Astrocyte (in vitro differentiated cells and primary cell): ENCODE measurements at regions not wholly inside any gene's neighbourhood (a gene's known extent, or its start where the extent isn't known, plus 50 kb on each side); places are given as distances from the start of the nearest gene placed in this dataset.

Experiments used
- DNase-seq: peaks from one replicate; pipeline ENCODE4 v3.0.0-alpha.2; 2010; ENCODE audit warnings: low read depth
- FAIRE-seq: peaks from 2 replicates; lab custom pipeline; 2011; peaks lifted over from hg19 to GRCh38; lab: Jason Lieb, UNC
- H2AFZ ChIP-seq: 2 replicates; pipeline ENCODE4 v1.6.0; 2012; ENCODE audit warnings: low read depth, low read length, inconsistent platforms
- H3K27ac ChIP-seq: 2 replicates; pipeline ENCODE4 v1.5.1; 2011; ENCODE audit warnings: low read depth, low read length, inconsistent platforms
- H3K27me3 ChIP-seq: 2 replicates; pipeline ENCODE4 v1.6.0; 2011; ENCODE audit warnings: low read length, inconsistent platforms; ENCODE audit not compliant: insufficient read depth
- H3K36me3 ChIP-seq: 2 replicates; pipeline ENCODE4 v1.5.1; 2011; ENCODE audit warnings: low read length, inconsistent platforms; ENCODE audit not compliant: insufficient read depth
- H3K4me1 ChIP-seq: 2 replicates; pipeline ENCODE4 v1.5.1; 2011; ENCODE audit warnings: low read length, inconsistent platforms; ENCODE audit not compliant: insufficient read depth
- H3K4me2 ChIP-seq: 2 replicates; pipeline ENCODE4 v1.6.0; 2012; ENCODE audit warnings: low read length, inconsistent platforms
- H3K4me3 ChIP-seq: 2 replicates; pipeline ENCODE4 v1.5.1; 2011; ENCODE audit warnings: low read depth, mild to moderate bottlenecking, low read length, inconsistent platforms; ENCODE audit not compliant: insufficient read depth
- H3K79me2 ChIP-seq: 2 replicates; pipeline ENCODE4 v1.6.0; 2012; ENCODE audit warnings: mild to moderate bottlenecking, low read length, inconsistent platforms; ENCODE audit not compliant: insufficient read depth
- H3K9ac ChIP-seq: 2 replicates; pipeline ENCODE4 v1.6.0; 2012; ENCODE audit warnings: mild to moderate bottlenecking, low read length, inconsistent platforms
- H3K9me3 ChIP-seq: 2 replicates; pipeline ENCODE4 v1.5.1; 2012; ENCODE audit warnings: low read depth, mild to moderate bottlenecking, low read length, inconsistent platforms; ENCODE audit not compliant: insufficient read depth
- H4K20me1 ChIP-seq: 2 replicates; pipeline ENCODE4 v1.6.0; 2012; ENCODE audit warnings: low read length, inconsistent platforms; ENCODE audit not compliant: insufficient read depth
- H3K27ac Mint-ChIP-seq: one replicate; pipeline ENCODE4 v1.8.0; 2021; ENCODE audit warnings: mild to moderate bottlenecking, mixed read lengths; ENCODE audit not compliant: unreplicated experiment
- H3K27me3 Mint-ChIP-seq: one replicate; pipeline ENCODE4 v1.8.0; 2021; ENCODE audit warnings: low read depth, mixed read lengths; ENCODE audit not compliant: unreplicated experiment
- H3K36me3 Mint-ChIP-seq: one replicate; pipeline ENCODE4 v1.8.0; 2021; ENCODE audit warnings: low read depth, mixed read lengths; ENCODE audit not compliant: unreplicated experiment
- H3K4me1 Mint-ChIP-seq: one replicate; pipeline ENCODE4 v1.8.0; 2021; ENCODE audit warnings: low read depth, mixed read lengths; ENCODE audit not compliant: unreplicated experiment
- H3K4me3 Mint-ChIP-seq: one replicate; pipeline ENCODE4 v1.8.0; 2021; ENCODE audit warnings: mild to moderate bottlenecking, moderate library complexity, mixed read lengths; ENCODE audit not compliant: unreplicated experiment
- H3K9me3 Mint-ChIP-seq: one replicate; pipeline ENCODE4 v1.8.0; 2021; ENCODE audit warnings: mild to moderate bottlenecking, mixed read lengths; ENCODE audit not compliant: unreplicated experiment
- EZH2 ChIP-seq: IDR thresholded peaks from 2 replicates; pipeline ENCODE4 v1.6.1; 2012; ENCODE audit warnings: mild to moderate bottlenecking, low read length, inconsistent platforms; ENCODE audit not compliant: insufficient read depth
- TF ChIP-seq, protein P1 (sequence below): IDR thresholded peaks from 2 replicates; pipeline ENCODE4 v1.5.1; 2011; ENCODE audit warnings: low read depth, mild to moderate bottlenecking, inconsistent platforms, low read length, moderate library complexity; ENCODE audit not compliant: insufficient read depth

DNA sequence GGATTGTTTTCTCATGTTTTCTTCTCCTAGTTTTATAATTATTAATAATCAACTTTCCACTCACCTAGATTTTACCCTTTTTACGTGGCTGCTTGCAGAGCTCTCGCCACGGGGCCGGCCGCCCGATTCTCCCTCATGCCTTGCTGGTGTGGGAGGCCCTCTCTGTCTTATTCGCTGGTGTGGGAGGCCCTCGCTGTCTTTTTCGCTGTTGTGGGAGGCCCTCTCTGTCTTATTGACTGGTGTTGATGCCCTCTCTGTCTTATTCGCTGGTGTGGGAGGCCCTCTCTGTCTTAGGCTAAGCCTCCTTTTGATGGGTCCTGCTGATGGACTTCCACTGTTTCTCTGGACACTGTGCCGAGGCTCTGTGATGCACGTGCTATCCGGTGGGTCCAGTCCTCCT, 161.3 kb upstream of the IRX2 start:
- H3K9me3 Mint-ChIP-seq = no peaks in the 10 kb centered on the region
- Histone ChIP-seq H4K20me1 (no peaks in the 10 kb centered on the region), H3K4me2 (no peak overlapping the region), H3K4me1 (no peaks in the 10 kb centered on the region), H3K79me2 (no peaks in the 10 kb centered on the region), H3K9ac (no peak overlapping the region), H3K27ac (no peak overlapping the region), H3K9me3 (peaks cover 2% of the 10 kb centered on the region), H2AFZ (no peak overlapping the region), H3K27me3 (no peaks in the 10 kb centered on the region), H3K4me3 (no peak overlapping the region), H3K36me3 (no peaks in the 10 kb centered on the region)
- H3K4me1 Mint-ChIP-seq = no peaks in the 10 kb centered on the region
- no peak overlapping the region for H3K4me3 Mint-ChIP-seq
- no peaks in the 10 kb centered on the region for H3K36me3 Mint-ChIP-seq
- no peak overlapping the region for H3K27ac Mint-ChIP-seq
- H3K27me3 Mint-ChIP-seq = peaks cover 22% of the 10 kb centered on the region
- no peak for TF ChIP-seq EZH2
- TF ChIP-seq, protein P1, sequence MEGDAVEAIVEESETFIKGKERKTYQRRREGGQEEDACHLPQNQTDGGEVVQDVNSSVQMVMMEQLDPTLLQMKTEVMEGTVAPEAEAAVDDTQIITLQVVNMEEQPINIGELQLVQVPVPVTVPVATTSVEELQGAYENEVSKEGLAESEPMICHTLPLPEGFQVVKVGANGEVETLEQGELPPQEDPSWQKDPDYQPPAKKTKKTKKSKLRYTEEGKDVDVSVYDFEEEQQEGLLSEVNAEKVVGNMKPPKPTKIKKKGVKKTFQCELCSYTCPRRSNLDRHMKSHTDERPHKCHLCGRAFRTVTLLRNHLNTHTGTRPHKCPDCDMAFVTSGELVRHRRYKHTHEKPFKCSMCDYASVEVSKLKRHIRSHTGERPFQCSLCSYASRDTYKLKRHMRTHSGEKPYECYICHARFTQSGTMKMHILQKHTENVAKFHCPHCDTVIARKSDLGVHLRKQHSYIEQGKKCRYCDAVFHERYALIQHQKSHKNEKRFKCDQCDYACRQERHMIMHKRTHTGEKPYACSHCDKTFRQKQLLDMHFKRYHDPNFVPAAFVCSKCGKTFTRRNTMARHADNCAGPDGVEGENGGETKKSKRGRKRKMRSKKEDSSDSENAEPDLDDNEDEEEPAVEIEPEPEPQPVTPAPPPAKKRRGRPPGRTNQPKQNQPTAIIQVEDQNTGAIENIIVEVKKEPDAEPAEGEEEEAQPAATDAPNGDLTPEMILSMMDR = no peak
- DNase-seq = no peak
- no peak for FAIRE-seq

DNA sequence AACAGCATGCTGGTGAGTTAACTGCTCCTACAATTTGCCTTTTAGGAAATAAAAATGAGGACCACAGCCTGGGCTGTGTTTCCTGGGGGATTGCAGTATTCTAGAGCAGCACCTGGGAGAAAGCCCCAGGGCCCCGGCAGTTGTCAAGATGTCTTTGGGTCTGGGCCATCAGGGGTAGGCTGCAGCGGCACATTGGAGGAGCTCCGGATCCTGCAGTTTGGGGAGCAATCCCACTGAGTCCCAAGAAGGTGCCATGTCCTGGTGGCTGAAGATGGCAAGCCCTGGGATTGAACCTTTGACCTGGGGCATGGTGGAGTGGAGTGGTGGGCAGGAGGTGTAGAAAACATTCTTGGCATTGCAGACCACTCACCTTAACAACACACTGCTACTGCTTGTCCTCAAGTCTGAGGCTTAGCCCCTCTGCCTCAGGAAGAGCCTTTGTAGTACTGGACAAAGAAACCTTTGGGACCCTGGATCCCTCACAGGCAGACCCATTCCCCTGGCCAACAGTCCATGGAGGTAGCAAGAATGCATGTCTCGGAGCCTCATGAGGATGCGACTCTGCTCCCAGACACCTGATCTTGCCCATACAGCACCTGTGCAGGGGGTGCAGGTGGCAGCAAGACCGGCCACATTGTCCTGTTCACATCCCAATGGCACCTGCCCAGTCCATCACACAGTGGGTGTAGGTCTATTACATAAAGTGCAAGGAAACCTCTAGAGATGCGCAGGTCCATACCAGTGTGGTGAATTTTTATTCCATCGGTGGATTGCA, 159.1 kb upstream of the IRX2 start:
- Histone ChIP-seq H3K4me2 (no peak overlapping the region), H3K36me3 (no peaks in the 10 kb centered on the region), H2AFZ (no peak overlapping the region), H3K79me2 (no peaks in the 10 kb centered on the region), H3K4me1 (no peaks in the 10 kb centered on the region), H3K9ac (no peak overlapping the region), H3K27me3 (no peaks in the 10 kb centered on the region), H4K20me1 (no peaks in the 10 kb centered on the region), H3K27ac (no peak overlapping the region), H3K9me3 (peaks cover 2% of the 10 kb centered on the region), H3K4me3 (no peak overlapping the region)
- no peak for FAIRE-seq
- Mint-ChIP-seq H3K9me3 (no peaks in the 10 kb centered on the region), H3K4me1 (peaks cover 3% of the 10 kb centered on the region), H3K4me3 (no peak overlapping the region), H3K36me3 (no peaks in the 10 kb centered on the region), H3K27me3 (peaks cover 27% of the 10 kb centered on the region), H3K27ac (no peak overlapping the region)
- no peak for DNase-seq
- TF ChIP-seq, protein P1 = no peak
- no peak for TF ChIP-seq EZH2

DNA sequence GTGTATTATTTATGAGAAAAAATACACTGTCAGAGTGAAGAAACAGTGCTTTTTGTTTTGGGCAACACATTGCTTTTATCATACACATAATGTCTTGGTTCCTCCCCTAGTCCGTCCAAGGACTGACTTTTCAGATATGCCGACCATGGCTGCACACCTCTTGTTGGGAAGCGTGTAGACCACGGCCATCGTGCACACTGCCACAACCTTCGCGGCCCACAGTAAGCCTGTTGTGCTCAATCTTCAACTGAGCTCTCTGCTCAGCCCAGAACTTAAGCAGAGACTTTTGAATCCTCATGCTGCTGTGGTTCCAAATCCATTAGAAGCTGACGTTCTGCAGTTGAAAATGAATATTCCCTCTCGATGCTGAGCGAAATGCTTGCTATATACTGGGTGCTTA, 157.6 kb upstream of the IRX2 start:
- no peak overlapping the region for H2AFZ ChIP-seq
- DNase-seq (no peak), FAIRE-seq (no peak)
- H3K4me1 Mint-ChIP-seq = peaks cover 3% of the 10 kb centered on the region
- TF ChIP-seq, protein P1 = no peak
- TF ChIP-seq EZH2 = no peak
- H3K4me2 ChIP-seq = no peak overlapping the region
- H3K4me3 Mint-ChIP-seq = no peak overlapping the region
- no peaks in the 10 kb centered on the region for H3K9me3 Mint-ChIP-seq
- H3K4me3 ChIP-seq = no peak overlapping the region
- no peak overlapping the region for H3K9ac ChIP-seq
- H3K9me3 ChIP-seq = peaks cover 2% of the 10 kb centered on the region
- H3K36me3 ChIP-seq = no peaks in the 10 kb centered on the region
- H3K36me3 Mint-ChIP-seq = no peaks in the 10 kb centered on the region
- no peaks in the 10 kb centered on the region for H3K4me1 ChIP-seq
- H3K27ac ChIP-seq = no peak overlapping the region
- no peaks in the 10 kb centered on the region for H3K79me2 ChIP-seq
- H3K27me3 Mint-ChIP-seq = peaks cover 25% of the 10 kb centered on the region
- H4K20me1 ChIP-seq = no peaks in the 10 kb centered on the region
- no peaks in the 10 kb centered on the region for H3K27me3 ChIP-seq
- no peak overlapping the region for H3K27ac Mint-ChIP-seq
